Suprapubic skin (tissue), 4 donors: ENCODE measurements at regions not wholly inside any gene's neighbourhood (a gene's known extent, or its start where the extent isn't known, plus 50 kb on each side); places are given as distances from the start of the nearest gene placed in this dataset.
"Not testable (repeated sequence)": the region's sequence is repeated elsewhere in the genome, so short reads cannot be mapped to it uniquely, and the experiment has no call there.

ENCODE experiments used
- DNase-seq, 2 donors: peaks; one replicate each; pipeline ENCODE4 v3.0.0-alpha.2; 2019; ENCODE audit warnings: low spot score in 2 of 2
- H3K27ac ChIP-seq: fragments of 200-600 bp; sonication (generic); one replicate; pipeline ENCODE4 v1.5.1; 2019
- H3K27me3 ChIP-seq: fragments of 200-600 bp; sonication (generic); one replicate; pipeline ENCODE4 v1.5.1; 2019
- H3K36me3 ChIP-seq: fragments of 200-600 bp; sonication (generic); one replicate; pipeline ENCODE4 v1.5.1; 2019
- H3K4me1 ChIP-seq: fragments of 200-600 bp; sonication (generic); one replicate; pipeline ENCODE4 v1.5.1; 2019
- H3K4me3 ChIP-seq: fragments of 200-600 bp; sonication (generic); one replicate; pipeline ENCODE4 v1.5.1; 2019; ENCODE audit warnings: mild to moderate bottlenecking
- H3K9me3 ChIP-seq: fragments of 200-600 bp; sonication (generic); one replicate; pipeline ENCODE4 v1.5.1; 2019
- EP300 ChIP-seq: sonication (generic); formaldehyde crosslinking; IDR thresholded peaks from one replicate; pipeline ENCODE4 v1.6.1; 2017; ENCODE audit warnings: antibody characterized with exemption
- POLR2A ChIP-seq, 2 donors: fragments of 450-650 bp; IDR thresholded peaks; one replicate each; pipeline ENCODE4 v1.6.1; 2017; ENCODE audit warnings: antibody characterized with exemption in 2 of 2, mild to moderate bottlenecking in 2 of 2, moderate library complexity in 2 of 2
- POLR2AphosphoS5 ChIP-seq, 3 donors: sonication (generic); formaldehyde crosslinking; IDR thresholded peaks; one replicate each; pipeline ENCODE4 v1.6.1; 2017; ENCODE audit warnings: antibody characterized with exemption in 3 of 3
- WGBS: methylation state at CpG from one replicate; pipeline ENCODE4 v1.1.5; 2018; 5-methylcytosine and 5-hydroxymethylcytosine counted together
- TF ChIP-seq, protein P1 (sequence below), 2 donors: fragments of 200-600 bp in 1 of 2; fragments of 450-650 bp in 1 of 2; sonication (generic) in 1 of 2; IDR thresholded peaks; one replicate each; pipeline ENCODE4 v1.5.1; 2016 to 2019; ENCODE audit warnings: antibody characterized with exemption in 2 of 2, mild to moderate bottlenecking in 1 of 2, moderate library complexity in 1 of 2

DNA sequence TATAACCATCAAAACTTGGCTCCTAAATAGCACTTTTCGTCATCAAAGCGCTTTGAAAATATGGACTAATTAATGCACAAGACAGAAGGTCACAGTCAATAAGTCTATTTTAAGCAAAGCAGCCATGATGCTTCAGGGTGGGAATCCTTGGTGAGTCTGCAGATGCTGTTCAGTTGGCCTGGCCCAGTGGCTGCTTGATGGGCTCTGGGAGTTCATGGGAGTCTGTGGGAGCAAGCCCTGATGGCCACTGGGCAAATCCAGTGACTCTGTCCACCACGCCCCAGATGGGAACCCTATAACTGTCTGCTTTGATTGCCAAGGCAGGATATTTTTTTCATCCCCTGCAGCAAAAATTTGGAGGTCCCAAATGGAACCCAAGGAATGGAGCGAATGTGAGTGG, 95.7 kb upstream of the CTBP2 start:
- no peak for DNase-seq
- 87% methylated on average over 4 of the region's 4 CpGs for WGBS
- no peaks in the 10 kb centered on the region for H3K36me3 ChIP-seq
- H3K4me1 ChIP-seq, result no peaks in the 10 kb centered on the region
- no peak overlapping the region for H3K4me3 ChIP-seq
- H3K27ac ChIP-seq, result no peak overlapping the region
- no peaks in the 10 kb centered on the region for H3K27me3 ChIP-seq
- no peaks in the 10 kb centered on the region for H3K9me3 ChIP-seq
- TF ChIP-seq POLR2AphosphoS5 (IDR thresholded peaks at IDR 0.05), result no peak
- no peak for TF ChIP-seq POLR2A (IDR thresholded peaks at IDR 0.05)
- TF ChIP-seq, protein P1, sequence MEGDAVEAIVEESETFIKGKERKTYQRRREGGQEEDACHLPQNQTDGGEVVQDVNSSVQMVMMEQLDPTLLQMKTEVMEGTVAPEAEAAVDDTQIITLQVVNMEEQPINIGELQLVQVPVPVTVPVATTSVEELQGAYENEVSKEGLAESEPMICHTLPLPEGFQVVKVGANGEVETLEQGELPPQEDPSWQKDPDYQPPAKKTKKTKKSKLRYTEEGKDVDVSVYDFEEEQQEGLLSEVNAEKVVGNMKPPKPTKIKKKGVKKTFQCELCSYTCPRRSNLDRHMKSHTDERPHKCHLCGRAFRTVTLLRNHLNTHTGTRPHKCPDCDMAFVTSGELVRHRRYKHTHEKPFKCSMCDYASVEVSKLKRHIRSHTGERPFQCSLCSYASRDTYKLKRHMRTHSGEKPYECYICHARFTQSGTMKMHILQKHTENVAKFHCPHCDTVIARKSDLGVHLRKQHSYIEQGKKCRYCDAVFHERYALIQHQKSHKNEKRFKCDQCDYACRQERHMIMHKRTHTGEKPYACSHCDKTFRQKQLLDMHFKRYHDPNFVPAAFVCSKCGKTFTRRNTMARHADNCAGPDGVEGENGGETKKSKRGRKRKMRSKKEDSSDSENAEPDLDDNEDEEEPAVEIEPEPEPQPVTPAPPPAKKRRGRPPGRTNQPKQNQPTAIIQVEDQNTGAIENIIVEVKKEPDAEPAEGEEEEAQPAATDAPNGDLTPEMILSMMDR (IDR thresholded peaks at IDR 0.05), result no peak
- no peak for TF ChIP-seq EP300

DNA sequence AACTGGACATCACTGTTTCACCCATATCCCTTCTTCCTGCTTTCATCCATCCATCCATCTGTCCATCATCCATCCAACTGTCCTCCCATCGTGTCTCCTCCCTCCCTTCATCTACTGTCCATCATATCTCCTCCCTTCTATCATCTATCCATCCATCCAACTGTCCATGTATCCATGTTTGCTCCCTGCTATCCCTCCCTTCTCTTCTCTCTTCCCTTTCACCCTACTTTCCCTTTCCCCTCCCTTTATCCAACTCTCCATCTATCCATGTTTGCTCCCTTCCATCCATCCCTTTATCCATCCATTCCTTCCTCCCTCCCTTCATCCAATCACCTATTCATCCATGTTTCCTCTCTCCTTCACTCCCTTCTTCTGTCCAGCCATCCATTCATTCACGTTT, 92.6 kb upstream of the CTBP2 start:
- Histone ChIP-seq H3K4me3 (no peak overlapping the region), H3K36me3 (no peaks in the 10 kb centered on the region), H3K27me3 (peaks cover 2% of the 10 kb centered on the region), H3K27ac (no peak overlapping the region), H3K4me1 (no peaks in the 10 kb centered on the region), H3K9me3 (no peaks in the 10 kb centered on the region)
- DNase-seq, result no peak
- no peak for TF ChIP-seq POLR2A (IDR thresholded peaks at IDR 0.05)
- no peak for TF ChIP-seq POLR2AphosphoS5 (IDR thresholded peaks at IDR 0.05)
- TF ChIP-seq, protein P1 (IDR thresholded peaks at IDR 0.05), result no peak
- no peak for TF ChIP-seq EP300
- WGBS, result 67% methylated on average over 2 of the region's 2 CpGs

DNA sequence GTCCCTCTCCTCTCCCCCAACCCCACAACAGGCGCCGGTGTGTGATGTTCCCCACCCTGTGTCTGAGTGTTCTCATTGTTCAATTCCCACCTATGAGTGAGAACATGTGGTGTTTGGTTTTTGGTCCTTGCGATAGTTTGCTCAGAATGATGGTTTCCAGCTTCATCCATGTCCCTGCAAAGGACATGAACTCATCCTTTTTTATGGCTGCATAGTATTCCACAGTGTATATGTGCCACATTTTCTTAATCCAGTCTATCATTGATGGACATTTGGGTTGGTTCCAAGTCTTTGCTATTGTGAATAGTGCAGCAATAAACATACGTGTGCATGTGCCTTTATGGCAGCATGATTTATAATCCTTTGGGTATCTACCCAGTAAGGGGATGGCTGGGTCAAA, 90.5 kb upstream of the CTBP2 start:
- H3K9me3 ChIP-seq, H3K27ac ChIP-seq, H3K4me3 ChIP-seq, DNase-seq, H3K36me3 ChIP-seq, H3K4me1 ChIP-seq: not testable (repeated sequence)
- H3K27me3 ChIP-seq, result peaks cover 11% of the 10 kb centered on the region
- 97% methylated on average over 4 of the region's 4 CpGs for WGBS

DNA sequence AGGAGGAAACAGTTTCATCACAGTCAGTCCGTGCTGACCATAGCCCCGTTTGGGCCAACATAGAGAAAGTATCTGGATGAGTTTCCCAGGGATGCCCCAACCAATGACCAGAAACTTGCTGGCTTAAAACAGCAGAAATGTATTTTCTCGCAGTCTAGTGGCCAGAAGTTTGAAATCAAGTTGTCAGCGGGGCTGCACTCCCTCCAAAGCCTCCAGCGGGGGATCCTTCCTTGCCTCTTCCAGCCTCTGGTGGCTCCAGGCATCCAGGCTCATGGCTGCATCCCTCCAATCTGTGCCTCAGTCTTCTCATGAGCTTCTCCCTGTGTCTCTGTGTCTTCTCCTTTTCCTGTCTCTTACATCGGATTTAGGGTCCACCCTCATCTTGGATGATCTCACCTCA, 89.6 kb upstream of the CTBP2 start:
- no peak for TF ChIP-seq POLR2AphosphoS5 (IDR thresholded peaks at IDR 0.05)
- TF ChIP-seq, protein P1 (IDR thresholded peaks at IDR 0.05), result no peak
- TF ChIP-seq POLR2A (IDR thresholded peaks at IDR 0.05), result no peak
- WGBS, result 71% methylated on average over 6 of the region's 6 CpGs
- no peaks in the 10 kb centered on the region for H3K36me3 ChIP-seq
- H3K4me1 ChIP-seq, result no peaks in the 10 kb centered on the region
- H3K27ac ChIP-seq, result no peak overlapping the region
- DNase-seq, result no peak
- peaks cover 17% of the 10 kb centered on the region for H3K27me3 ChIP-seq
- no peak overlapping the region for H3K4me3 ChIP-seq
- H3K9me3 ChIP-seq, result no peaks in the 10 kb centered on the region

DNA sequence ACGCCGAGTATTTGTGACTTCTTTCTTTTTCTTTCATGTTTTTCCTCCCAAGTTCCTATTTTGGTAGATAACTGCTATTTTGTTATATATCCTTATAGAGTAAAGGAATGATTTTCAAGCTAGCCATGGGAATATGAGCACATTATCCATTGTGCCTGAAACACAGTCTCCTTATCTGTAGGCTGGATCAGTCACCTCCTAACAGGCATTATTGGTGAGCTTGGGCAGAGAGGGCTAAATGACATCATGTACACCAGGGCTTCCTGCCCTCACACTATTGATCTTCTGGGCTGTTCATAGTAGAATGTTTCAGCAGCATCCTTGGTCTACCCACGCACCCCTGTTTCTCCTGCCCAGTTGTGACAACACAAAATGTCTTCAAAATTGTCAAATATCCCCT, 88.1 kb upstream of the CTBP2 start:
- Histone ChIP-seq H3K36me3 (no peaks in the 10 kb centered on the region), H3K4me1 (no peaks in the 10 kb centered on the region), H3K4me3 (no peak overlapping the region), H3K9me3 (no peaks in the 10 kb centered on the region), H3K27me3 (peaks cover 17% of the 10 kb centered on the region), H3K27ac (no peak overlapping the region)
- 58% methylated on average over 3 of the region's 3 CpGs for WGBS
- no peak for TF ChIP-seq POLR2A (IDR thresholded peaks at IDR 0.05)
- no peak for TF ChIP-seq POLR2AphosphoS5 (IDR thresholded peaks at IDR 0.05)
- TF ChIP-seq EP300, result no peak
- TF ChIP-seq, protein P1 (IDR thresholded peaks at IDR 0.05), result no peak
- DNase-seq, result no peak

DNA sequence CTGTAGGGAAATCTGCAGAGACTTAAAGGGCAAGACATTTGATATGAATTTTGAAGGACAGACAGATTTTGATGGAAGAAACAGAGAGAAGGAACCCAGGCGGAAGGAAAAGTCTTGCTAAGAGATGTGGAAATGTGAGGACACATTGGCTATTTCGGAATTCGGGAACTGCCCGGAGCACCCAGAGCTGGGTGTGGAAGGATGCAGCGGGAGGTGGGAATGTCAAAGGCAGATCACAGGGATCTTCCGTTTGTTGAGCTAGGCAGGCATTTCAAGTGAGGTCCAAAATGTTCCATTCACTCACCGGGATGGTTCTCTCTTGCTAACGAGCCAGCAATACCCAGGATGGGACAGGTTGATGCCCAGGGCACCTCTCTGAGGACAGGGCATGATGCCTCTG, 87.2 kb upstream of the CTBP2 start:
- no peak for TF ChIP-seq EP300
- no peak for TF ChIP-seq POLR2AphosphoS5 (IDR thresholded peaks at IDR 0.05)
- TF ChIP-seq POLR2A (IDR thresholded peaks at IDR 0.05), result no peak
- TF ChIP-seq, protein P1 (IDR thresholded peaks at IDR 0.05), result no peak
- Histone ChIP-seq H3K36me3 (no peaks in the 10 kb centered on the region), H3K4me1 (no peaks in the 10 kb centered on the region), H3K4me3 (no peak overlapping the region), H3K9me3 (no peaks in the 10 kb centered on the region), H3K27me3 (peaks cover 17% of the 10 kb centered on the region), H3K27ac (no peak overlapping the region)
- DNase-seq, result no peak
- WGBS, result 80% methylated on average over 8 of the region's 8 CpGs
